ENCODE measurements at regions not wholly inside any gene's neighbourhood (a gene's known extent, or its start where the extent isn't known, plus 50 kb on each side); places are given as distances from the start of the nearest gene placed in this dataset.

GRCh38 chr3:187954873-187955586, 198.9 kb upstream of the LPP start:
- no peak for DNase-seq
- Mint-ChIP-seq H3K36me3 (ENCODE audit: unreplicated experiment) (no peaks in the 10 kb centered on the region), H3K4me1 (ENCODE audit: low read depth, unreplicated experiment) (no peaks in the 10 kb centered on the region), H3K27ac (ENCODE audit: unreplicated experiment) (no peak overlapping the region), H3K4me3 (ENCODE audit: unreplicated experiment) (no peak overlapping the region), H3K27me3 (ENCODE audit: unreplicated experiment) (no peaks in the 10 kb centered on the region), H3K9me3 (ENCODE audit: unreplicated experiment) (no peaks in the 10 kb centered on the region)
- TF ChIP-seq, protein P1, sequence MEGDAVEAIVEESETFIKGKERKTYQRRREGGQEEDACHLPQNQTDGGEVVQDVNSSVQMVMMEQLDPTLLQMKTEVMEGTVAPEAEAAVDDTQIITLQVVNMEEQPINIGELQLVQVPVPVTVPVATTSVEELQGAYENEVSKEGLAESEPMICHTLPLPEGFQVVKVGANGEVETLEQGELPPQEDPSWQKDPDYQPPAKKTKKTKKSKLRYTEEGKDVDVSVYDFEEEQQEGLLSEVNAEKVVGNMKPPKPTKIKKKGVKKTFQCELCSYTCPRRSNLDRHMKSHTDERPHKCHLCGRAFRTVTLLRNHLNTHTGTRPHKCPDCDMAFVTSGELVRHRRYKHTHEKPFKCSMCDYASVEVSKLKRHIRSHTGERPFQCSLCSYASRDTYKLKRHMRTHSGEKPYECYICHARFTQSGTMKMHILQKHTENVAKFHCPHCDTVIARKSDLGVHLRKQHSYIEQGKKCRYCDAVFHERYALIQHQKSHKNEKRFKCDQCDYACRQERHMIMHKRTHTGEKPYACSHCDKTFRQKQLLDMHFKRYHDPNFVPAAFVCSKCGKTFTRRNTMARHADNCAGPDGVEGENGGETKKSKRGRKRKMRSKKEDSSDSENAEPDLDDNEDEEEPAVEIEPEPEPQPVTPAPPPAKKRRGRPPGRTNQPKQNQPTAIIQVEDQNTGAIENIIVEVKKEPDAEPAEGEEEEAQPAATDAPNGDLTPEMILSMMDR (IDR thresholded peaks at IDR 0.05; ENCODE audit: partially characterized antibody, unreplicated experiment): no peak

GRCh38 chr3:187955587-187955952, 198.4 kb upstream of the LPP start:
- no peak for DNase-seq
- no peaks in the 10 kb centered on the region for H3K36me3 Mint-ChIP-seq (ENCODE audit: unreplicated experiment)
- no peaks in the 10 kb centered on the region for H3K27me3 Mint-ChIP-seq (ENCODE audit: unreplicated experiment)
- TF ChIP-seq, protein P1 (IDR thresholded peaks at IDR 0.05; ENCODE audit: partially characterized antibody, unreplicated experiment): no peak
- H3K4me1 Mint-ChIP-seq (ENCODE audit: low read depth, unreplicated experiment): no peaks in the 10 kb centered on the region
- no peak overlapping the region for H3K27ac Mint-ChIP-seq (ENCODE audit: unreplicated experiment)
- H3K4me3 Mint-ChIP-seq (ENCODE audit: unreplicated experiment): no peak overlapping the region
- H3K9me3 Mint-ChIP-seq (ENCODE audit: unreplicated experiment): no peaks in the 10 kb centered on the region

GRCh38 chr3:187957165-187957581, 196.8 kb upstream of the LPP start:
- no peak overlapping the region for H3K4me3 Mint-ChIP-seq (ENCODE audit: unreplicated experiment)
- no peaks in the 10 kb centered on the region for H3K4me1 Mint-ChIP-seq (ENCODE audit: low read depth, unreplicated experiment)
- H3K27ac Mint-ChIP-seq (ENCODE audit: unreplicated experiment): no peak overlapping the region
- TF ChIP-seq, protein P1 (IDR thresholded peaks at IDR 0.05; ENCODE audit: partially characterized antibody, unreplicated experiment): no peak
- H3K9me3 Mint-ChIP-seq (ENCODE audit: unreplicated experiment): no peaks in the 10 kb centered on the region
- DNase-seq: no peak
- no peaks in the 10 kb centered on the region for H3K36me3 Mint-ChIP-seq (ENCODE audit: unreplicated experiment)
- H3K27me3 Mint-ChIP-seq (ENCODE audit: unreplicated experiment): no peaks in the 10 kb centered on the region

DNA sequence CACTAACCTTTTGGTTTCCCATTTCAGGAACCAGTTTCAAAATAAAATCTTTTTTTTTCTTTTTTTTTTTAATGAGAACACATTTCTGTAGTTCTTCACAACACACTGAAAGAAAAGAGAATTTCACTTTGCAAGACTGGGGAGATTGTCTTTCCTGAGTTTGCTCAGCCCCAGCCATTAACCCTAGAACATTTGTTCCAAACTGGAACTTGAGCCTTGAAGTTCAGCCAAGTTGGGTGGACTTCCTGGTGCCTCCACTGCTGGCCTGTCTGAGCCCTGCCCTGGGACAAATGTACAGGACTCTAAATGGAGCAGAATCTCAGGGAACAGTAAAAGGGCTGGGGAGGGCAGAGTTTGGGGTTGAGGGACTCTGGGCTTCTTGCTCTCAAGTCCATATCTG, 196.4 kb upstream of the LPP start:
- TF ChIP-seq, protein P1 (IDR thresholded peaks at IDR 0.05; ENCODE audit: partially characterized antibody, unreplicated experiment): no peak
- H3K4me1 Mint-ChIP-seq (ENCODE audit: low read depth, unreplicated experiment): no peaks in the 10 kb centered on the region
- H3K27ac Mint-ChIP-seq (ENCODE audit: unreplicated experiment): no peak overlapping the region
- no peak for DNase-seq
- H3K9me3 Mint-ChIP-seq (ENCODE audit: unreplicated experiment): no peaks in the 10 kb centered on the region
- no peaks in the 10 kb centered on the region for H3K27me3 Mint-ChIP-seq (ENCODE audit: unreplicated experiment)
- H3K36me3 Mint-ChIP-seq (ENCODE audit: unreplicated experiment): no peaks in the 10 kb centered on the region
- H3K4me3 Mint-ChIP-seq (ENCODE audit: unreplicated experiment): no peak overlapping the region

- Mint-ChIP-seq H3K27ac (ENCODE audit: unreplicated experiment) (no peak overlapping the region), H3K4me1 (ENCODE audit: low read depth, unreplicated experiment) (no peaks in the 10 kb centered on the region), H3K9me3 (ENCODE audit: unreplicated experiment) (no peaks in the 10 kb centered on the region), H3K27me3 (ENCODE audit: unreplicated experiment) (no peaks in the 10 kb centered on the region), H3K36me3 (ENCODE audit: unreplicated experiment) (no peaks in the 10 kb centered on the region), H3K4me3 (ENCODE audit: unreplicated experiment) (no peak overlapping the region)
- TF ChIP-seq, protein P1 (IDR thresholded peaks at IDR 0.05; ENCODE audit: partially characterized antibody, unreplicated experiment): no peak
- no peak for DNase-seq
Observed at GRCh38 chr3:187958432-187959003, 195.4 kb upstream of the LPP start.

All from glutamatergic neuron (in vitro differentiated cells).